Putamen (tissue), 1 donor: ENCODE measurements at regions not wholly inside any gene's neighbourhood (a gene's known extent, or its start where the extent isn't known, plus 50 kb on each side); places are given as distances from the start of the nearest gene placed in this dataset.

Experiments
- DNase-seq: peaks from one replicate; pipeline ENCODE4 v3.0.0-alpha.2; 2016; ENCODE audit warnings: low spot score

GRCh38 chr16:79329166-79329521, 271.4 kb downstream of the MAF start:
- peak; percentile 41 for DNase-seq

GRCh38 chr16:79328402-79329165, 272.0 kb downstream of the MAF start:
- DNase-seq: no peak

- DNase-seq: no peak
Measured at GRCh38 chr16:79327836-79328235, 272.7 kb downstream of the MAF start.

DNA sequence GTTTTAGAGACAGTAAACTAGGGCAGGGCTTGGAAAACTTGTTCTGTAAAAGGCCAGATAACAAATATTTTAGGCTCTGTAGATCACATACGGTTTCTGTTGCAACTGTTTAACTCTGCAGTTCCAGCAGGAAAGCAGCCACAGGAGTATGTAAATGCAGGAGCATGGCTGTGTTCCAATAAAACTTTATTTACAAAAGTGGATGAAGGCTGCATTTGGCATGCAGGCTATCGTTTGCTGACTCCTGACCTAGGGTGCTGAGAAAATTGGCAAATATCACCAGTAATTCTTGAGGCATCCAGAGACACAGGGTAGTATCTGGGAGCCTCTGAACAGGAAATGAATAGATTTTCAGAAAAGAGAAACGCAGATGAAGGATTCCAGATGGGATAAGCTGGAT, 274.0 kb downstream of the MAF start:
- DNase-seq: no peak

DNA sequence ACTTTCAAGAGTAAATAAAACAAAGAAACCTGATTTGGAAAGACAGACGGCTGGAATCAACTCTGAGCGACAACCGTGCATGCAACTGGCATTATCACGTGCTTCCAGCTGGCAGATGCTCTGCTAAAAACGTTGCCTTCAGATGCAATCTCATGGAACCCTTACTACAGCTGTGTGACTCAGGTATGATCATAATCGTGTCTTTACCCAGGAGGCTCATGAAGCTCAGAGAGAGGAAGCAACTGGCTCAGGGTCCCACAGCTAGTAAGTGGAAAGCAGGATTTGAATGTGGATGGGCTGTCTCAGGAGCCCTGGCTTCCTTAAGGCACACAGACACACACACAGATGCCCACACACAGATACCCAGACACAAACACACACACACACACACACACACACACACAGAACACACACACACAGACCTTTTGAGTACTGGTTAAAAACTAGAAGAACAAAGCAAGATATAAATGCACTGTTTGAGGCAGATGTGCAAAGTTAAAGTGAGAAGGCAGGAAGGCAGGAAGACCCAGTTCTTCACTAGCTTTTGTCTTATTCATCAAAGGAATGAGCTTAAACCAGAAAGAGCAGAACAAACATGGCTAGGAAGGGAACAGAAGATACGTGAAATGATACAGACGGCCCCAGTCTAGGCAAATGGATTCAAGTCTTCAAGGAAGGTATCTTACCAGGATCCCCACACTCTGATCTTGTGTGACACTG, 275.2 kb downstream of the MAF start:
- DNase-seq: no peak

GRCh38 chr16:79320956-79321355, 279.6 kb downstream of the MAF start:
- DNase-seq: no peak

DNA sequence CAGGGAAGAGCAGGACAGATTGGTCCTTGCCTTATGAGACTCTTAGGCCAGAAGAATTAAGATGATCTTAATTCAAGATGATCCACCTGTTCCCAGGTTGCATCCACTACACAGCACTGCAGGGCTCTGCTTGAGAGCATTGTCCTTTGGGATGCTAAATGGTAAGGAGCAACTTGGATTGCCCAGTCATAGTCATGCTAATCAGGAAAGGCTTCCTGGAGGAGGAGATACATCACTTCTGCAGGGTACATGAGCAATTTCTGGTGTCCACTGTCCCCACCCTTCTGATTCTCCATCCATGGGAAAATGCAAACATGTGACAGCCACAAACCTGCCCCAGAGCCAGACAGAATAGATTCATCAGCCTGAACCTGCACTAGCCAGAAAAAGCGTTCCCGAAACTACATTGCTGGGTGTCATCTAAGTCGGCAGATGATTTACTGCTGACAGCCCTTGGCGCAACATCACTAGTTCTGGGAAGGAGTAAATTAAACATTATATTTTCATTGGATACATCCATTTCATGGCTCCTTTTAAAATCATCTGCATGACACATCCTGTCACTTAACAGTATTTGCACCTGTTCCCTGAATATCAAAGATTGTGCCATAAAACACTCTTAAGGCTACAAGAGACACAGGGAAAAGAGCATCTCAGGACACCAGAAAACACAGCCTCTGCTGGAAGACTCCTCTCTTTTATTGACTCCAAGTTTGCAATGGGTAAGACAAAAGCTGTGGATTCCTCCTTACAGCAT, 282.2 kb downstream of the MAF start:
- DNase-seq: no peak

DNA sequence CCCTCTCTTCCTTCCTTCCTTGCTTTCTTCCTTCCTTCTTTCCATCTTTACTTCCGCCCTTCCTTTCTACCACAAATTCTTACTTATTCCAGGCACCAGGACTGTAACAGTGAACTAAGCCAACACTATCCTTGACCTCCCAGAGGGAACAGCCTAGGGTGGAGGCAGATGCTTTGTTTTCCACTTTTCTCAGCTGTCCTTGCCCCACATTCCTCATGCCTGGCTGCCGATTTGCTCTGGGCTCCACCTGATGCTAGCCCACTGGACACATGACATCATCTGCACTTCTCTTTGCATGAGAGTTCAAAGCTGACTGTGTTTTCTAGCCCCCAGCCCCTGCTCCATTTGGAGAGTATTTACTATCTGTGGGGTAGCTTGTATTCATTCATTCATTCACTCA, 283.0 kb downstream of the MAF start:
- no peak for DNase-seq

GRCh38 chr16:79317026-79317425, 283.5 kb downstream of the MAF start:
- DNase-seq: no peak

DNA sequence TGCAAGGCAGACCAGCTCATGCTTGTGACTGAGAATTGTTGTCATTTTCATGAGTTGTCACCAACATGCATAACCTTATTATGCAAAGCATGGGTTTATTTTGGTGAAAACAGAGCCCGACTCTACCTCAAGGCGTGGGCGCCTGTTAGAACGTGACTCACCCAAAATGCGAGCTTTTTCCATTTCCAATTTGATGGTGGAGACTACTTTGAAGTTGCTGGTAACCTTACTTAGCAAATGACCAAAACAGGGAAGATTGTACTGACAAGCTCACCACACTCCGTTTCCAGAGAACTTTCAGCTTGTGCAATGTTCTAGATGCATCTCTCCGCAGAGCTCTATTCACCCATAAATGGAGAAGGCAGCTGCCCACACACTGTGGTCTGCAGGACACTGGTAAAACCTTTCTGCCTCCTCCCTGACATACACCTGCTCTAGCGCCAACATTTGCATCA, 284.5 kb downstream of the MAF start:
- DNase-seq: no peak

GRCh38 chr16:79312502-79312901, 288.0 kb downstream of the MAF start:
- no peak for DNase-seq

GRCh38 chr16:79310710-79311109, 289.8 kb downstream of the MAF start:
- no peak for DNase-seq

- no peak for DNase-seq
Measured at GRCh38 chr16:79309606-79310005, 290.9 kb downstream of the MAF start.

DNA sequence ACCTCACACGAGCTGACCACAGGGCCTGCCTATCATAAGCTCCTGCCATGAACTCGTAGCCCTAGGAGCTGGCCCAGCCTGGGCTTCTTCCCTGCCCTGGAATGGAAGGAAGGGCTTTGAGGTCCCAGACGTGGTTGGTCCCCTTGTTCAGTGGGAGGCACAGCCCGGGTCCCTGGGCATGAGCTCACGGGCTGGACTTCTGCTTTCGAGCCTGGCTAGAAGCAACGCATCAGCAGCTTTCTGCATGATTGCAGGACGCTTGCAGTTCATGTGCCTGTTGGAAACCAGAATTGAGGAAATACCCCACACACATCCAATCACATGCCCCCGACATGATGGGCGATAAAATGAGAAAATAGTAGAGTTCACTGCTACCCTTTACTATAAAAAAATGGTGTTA, 293.3 kb downstream of the MAF start:
- DNase-seq: peak; percentile 54

GRCh38 chr16:79305074-79305473, 295.5 kb downstream of the MAF start:
- DNase-seq: no peak

GRCh38 chr16:79303959-79304387, 296.6 kb downstream of the MAF start:
- DNase-seq: no peak

DNA sequence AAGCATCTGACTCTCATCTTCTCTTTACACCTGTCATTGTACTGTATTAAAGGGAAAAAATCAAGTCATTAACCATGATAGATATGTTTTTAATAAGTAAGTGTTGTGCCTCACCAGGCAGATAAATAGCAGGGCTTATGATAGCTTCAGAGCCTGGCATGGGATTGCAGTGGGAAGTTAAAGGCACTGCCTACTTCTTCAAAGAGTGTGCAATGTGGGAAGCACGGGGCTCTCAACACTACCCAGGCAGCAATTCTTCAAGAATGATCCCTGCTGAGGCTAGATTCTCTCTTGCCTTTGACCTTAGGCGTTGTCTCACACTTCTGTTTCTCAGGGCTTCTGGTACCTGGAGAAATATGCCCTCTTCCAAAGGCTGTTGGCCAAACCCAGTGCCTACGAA, 297.3 kb downstream of the MAF start:
- DNase-seq: no peak

GRCh38 chr16:79302731-79303130, 297.8 kb downstream of the MAF start:
- no peak for DNase-seq

DNA sequence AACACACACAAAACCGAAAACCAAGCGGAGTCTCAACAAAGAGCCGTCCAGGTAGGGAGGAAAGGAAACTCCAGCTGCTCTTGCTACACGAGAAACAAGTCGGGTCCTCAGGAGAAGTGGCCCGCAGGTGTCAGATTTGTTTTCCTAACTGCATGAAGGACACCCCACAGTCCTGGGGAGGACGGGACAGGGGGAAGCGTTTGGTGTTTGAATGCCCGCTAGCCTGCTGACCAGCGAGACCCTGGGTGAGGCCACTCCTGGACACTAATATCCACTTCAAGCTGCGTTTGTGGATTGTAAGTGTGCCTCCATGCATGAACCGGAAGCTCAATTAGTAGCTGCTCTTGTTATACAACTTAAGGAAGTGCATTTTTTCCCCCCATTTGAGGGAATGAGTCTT, 299.5 kb downstream of the MAF start:
- no peak for DNase-seq

- no peak for DNase-seq
Measured at GRCh38 chr16:79298894-79299799, 301.4 kb downstream of the MAF start.

- DNase-seq: no peak
Measured at GRCh38 chr16:79298476-79298875, 302.1 kb downstream of the MAF start.

- no peak for DNase-seq
Measured at GRCh38 chr16:79297805-79298204, 302.7 kb downstream of the MAF start.
